ENCODE measurements at regions not wholly inside any gene's neighbourhood (a gene's known extent, or its start where the extent isn't known, plus 50 kb on each side); places are given as distances from the start of the nearest gene placed in this dataset.

GRCh38 chrX:128543114-128543513, 490.9 kb upstream of the ACTRT1 start:
- DNase-seq, result no peak
- Histone ChIP-seq H3K36me3 (no peaks in the 10 kb centered on the region), H3K27ac (no peak overlapping the region), H3K4me3 (no peak overlapping the region), H3K4me1 (no peaks in the 10 kb centered on the region), H3K27me3 (no peaks in the 10 kb centered on the region), H3K9me3 (peaks cover 0 to 8% (median 0%) of the 10 kb centered on the region in 4 donors)
- no peak for TF ChIP-seq CTCF (IDR thresholded peaks at IDR 0.05)
- TF ChIP-seq POLR2AphosphoS5 (IDR thresholded peaks at IDR 0.05), result no peak
- no peak for TF ChIP-seq POLR2A (IDR thresholded peaks at IDR 0.05)
- TF ChIP-seq EP300 (IDR thresholded peaks at IDR 0.05), result no peak
- 80 to 95% (median 94%) methylated on average over 1 to 5 of the region's 5 CpGs for WGBS, 5 donors
- intact Hi-C loops (cut with DNase I; ENCODE audit: low total_unique reads), result no loop called here

GRCh38 chrX:128518508-128518907, 466.3 kb upstream of the ACTRT1 start:
- TF ChIP-seq POLR2AphosphoS5 (IDR thresholded peaks at IDR 0.05), result no peak
- peak in 2 of 7 experiments; percentile 14 for TF ChIP-seq CTCF (IDR thresholded peaks at IDR 0.05)
- no peak for TF ChIP-seq EP300 (IDR thresholded peaks at IDR 0.05)
- no peak for TF ChIP-seq POLR2A (IDR thresholded peaks at IDR 0.05)
- Histone ChIP-seq H3K27ac (no peak overlapping the region), H3K27me3 (no peaks in the 10 kb centered on the region), H3K4me3 (no peak overlapping the region), H3K36me3 (no peaks in the 10 kb centered on the region), H3K4me1 (no peaks in the 10 kb centered on the region), H3K9me3 (no peaks in the 10 kb centered on the region)
- intact Hi-C loops (cut with DNase I; ENCODE audit: low total_unique reads), result no loop called here
- peak in 1 of 2 donors; percentile 14 for DNase-seq
- 33 to 58% (median 42%) methylated on average over 2 to 3 of the region's 3 CpGs for WGBS, 5 donors

- WGBS, 5 donors, result 30 to 77% (median 71%) methylated on average over 2 to 3 of the region's 3 CpGs
- intact Hi-C loops (cut with DNase I; ENCODE audit: low total_unique reads), result no loop called here
Observed at GRCh38 chrX:128517691-128518090, 465.5 kb upstream of the ACTRT1 start.

GRCh38 chrX:128504496-128504895, 452.3 kb upstream of the ACTRT1 start:
- H3K4me3 ChIP-seq, result no peak overlapping the region
- H3K36me3 ChIP-seq, result no peaks in the 10 kb centered on the region
- H3K27me3 ChIP-seq, result no peaks in the 10 kb centered on the region
- no peak overlapping the region for H3K27ac ChIP-seq
- intact Hi-C loops (cut with DNase I; ENCODE audit: low total_unique reads), result no loop called here
- H3K4me1 ChIP-seq, result no peaks in the 10 kb centered on the region
- H3K9me3 ChIP-seq, result no peaks in the 10 kb centered on the region
- DNase-seq, result no peak
- no peak for TF ChIP-seq POLR2A (IDR thresholded peaks at IDR 0.05)
- TF ChIP-seq POLR2AphosphoS5 (IDR thresholded peaks at IDR 0.05), result no peak
- no peak for TF ChIP-seq CTCF (IDR thresholded peaks at IDR 0.05)
- no peak for TF ChIP-seq EP300 (IDR thresholded peaks at IDR 0.05)

More at GRCh38 chrX:128517691-128518090, 465.5 kb upstream of the ACTRT1 start:
- TF ChIP-seq POLR2A (IDR thresholded peaks at IDR 0.05), result no peak
- no peak for TF ChIP-seq EP300 (IDR thresholded peaks at IDR 0.05)
- TF ChIP-seq CTCF (IDR thresholded peaks at IDR 0.05), result no peak
- TF ChIP-seq POLR2AphosphoS5 (IDR thresholded peaks at IDR 0.05), result no peak
- Histone ChIP-seq H3K27me3 (no peaks in the 10 kb centered on the region), H3K36me3 (no peaks in the 10 kb centered on the region), H3K4me1 (no peaks in the 10 kb centered on the region), H3K27ac (no peak overlapping the region), H3K4me3 (no peak overlapping the region), H3K9me3 (no peaks in the 10 kb centered on the region)
- DNase-seq, result no peak

Data from stomach (tissue), 8 donors.